Renal cortical epithelial cell (primary cell): ENCODE measurements at regions not wholly inside any gene's neighbourhood (a gene's known extent, or its start where the extent isn't known, plus 50 kb on each side); places are given as distances from the start of the nearest gene placed in this dataset.
A peak's percentile ranks its signal among the peaks of the same experiment; 100 is the strongest.

ENCODE experiments used
- DNase-seq: peaks from one replicate; pipeline ENCODE4 v3.0.0-alpha.2; 2011; ENCODE audit warnings: low read depth

DNA sequence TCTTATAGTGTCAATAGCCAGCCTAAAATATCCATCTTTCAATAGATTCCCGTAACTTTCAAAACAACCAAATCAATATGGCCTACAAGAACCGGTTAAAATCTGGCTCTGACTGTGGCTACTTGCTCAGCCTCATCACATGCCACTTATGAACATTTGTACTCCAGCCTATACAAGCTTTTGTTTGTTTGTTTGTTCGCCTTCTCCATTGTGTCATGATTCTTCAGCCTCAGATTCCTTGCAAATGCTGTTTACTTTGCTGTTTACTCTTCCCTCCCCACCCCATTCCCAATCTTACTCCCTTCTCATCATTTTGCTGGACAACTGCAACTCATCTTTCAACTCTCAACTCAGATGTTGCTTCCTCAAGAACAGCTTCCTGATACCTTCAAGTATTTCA lies 161.2 kb downstream of the CAPZA3 start:
- DNase-seq = no peak

DNA sequence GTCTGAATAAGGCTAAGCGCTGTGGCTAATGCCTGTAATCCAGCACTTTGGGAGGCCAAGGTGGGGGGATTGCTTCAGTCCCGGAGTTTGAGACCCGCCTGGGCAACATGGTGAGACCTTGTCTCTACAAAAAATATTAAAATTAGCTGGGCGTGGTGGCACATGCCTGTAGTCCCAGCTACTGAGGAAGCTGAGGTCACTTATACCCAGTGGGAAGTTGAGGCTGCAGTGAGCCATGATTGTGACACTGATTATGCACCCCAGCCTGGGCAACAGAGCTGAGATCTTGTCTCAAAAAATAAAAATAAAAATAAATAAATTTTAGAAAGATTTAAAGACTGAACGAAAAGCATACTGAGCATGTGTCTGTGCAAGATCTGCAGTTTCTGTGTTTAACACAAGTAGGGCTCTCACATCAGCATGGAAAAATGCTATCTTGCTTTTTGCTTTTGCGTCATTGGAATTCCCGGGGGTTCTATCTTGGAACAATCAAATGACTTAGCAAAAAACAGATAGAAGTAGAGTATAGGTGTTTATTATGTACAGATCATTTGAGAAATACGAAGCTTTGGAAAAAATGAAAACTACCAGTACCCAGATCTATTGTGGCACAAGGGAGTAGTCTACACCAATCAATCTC lies 161.9 kb downstream of the CAPZA3 start:
- no peak for DNase-seq

GRCh38 chr12:18905134-18905533 lies 167.2 kb downstream of the CAPZA3 start:
- DNase-seq = peak; percentile 41

GRCh38 chr12:18906395-18906794 lies 168.5 kb downstream of the CAPZA3 start:
- DNase-seq = no peak

GRCh38 chr12:18907127-18907526 lies 169.2 kb downstream of the CAPZA3 start:
- DNase-seq = no peak

GRCh38 chr12:18907728-18908127 lies 169.8 kb downstream of the CAPZA3 start:
- no peak for DNase-seq

GRCh38 chr12:18908191-18908590 lies 170.3 kb downstream of the CAPZA3 start:
- DNase-seq = no peak

DNA sequence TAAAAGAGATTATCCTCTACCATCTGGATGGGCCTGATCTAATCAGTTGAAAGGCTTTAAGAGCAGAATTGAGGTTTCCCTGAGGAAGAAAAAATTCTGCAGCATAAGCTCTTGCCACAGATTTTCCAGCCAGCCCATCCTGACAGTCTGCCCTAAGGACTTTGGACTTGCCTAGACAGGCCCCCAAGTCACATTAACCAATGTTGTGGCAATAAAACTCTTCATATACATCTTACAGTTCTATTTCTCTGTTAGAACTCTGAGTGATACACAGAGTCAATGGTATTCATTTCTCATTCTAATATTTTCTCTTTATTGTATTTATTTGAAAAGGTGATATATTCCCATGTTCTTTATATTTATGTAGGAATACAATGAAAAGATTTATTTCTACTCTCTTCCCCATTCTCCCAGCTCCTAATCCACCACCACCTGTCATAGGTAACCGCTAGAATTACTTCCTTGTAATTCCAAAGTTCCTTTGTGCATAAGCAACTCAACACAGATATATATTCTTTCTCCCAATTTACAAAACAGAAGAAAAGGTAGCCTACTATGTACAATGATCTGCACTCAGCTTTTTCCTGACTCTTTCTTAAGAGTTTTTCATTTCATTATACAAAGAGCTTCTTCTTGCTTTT lies 182.1 kb downstream of the CAPZA3 start:
- no peak for DNase-seq

GRCh38 chr12:18922851-18923250 lies 184.9 kb downstream of the CAPZA3 start:
- DNase-seq = no peak

- no peak for DNase-seq
Observed at GRCh38 chr12:18923721-18924120, 185.8 kb downstream of the CAPZA3 start.

GRCh38 chr12:18926188-18926587 lies 188.3 kb downstream of the CAPZA3 start:
- no peak for DNase-seq

GRCh38 chr12:18932211-18932610 lies 194.3 kb downstream of the CAPZA3 start:
- DNase-seq = no peak

DNA sequence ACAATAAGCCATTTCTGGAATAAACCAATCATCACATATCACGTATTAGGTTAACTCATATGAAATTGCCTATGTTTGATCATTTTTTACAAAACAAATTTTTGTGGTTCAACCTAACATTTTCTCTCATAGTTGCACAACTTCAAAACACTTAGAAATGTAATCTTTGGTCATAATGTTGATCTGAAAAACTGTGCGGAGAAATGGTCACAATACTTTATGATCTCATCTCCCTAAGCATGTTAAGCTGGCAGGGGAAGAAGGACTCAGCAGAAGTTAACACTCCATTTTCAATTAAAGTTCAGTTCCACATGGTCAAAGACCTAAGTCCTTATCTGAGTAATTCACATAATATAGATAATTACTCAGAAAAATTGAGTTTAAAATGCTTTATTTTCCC lies 194.8 kb downstream of the CAPZA3 start:
- DNase-seq = no peak

GRCh38 chr12:18935371-18935965 lies 194.1 kb upstream of the PLEKHA5 start:
- DNase-seq = no peak

- no peak for DNase-seq
Observed at GRCh38 chr12:18939051-18939450, 190.5 kb upstream of the PLEKHA5 start.

DNA sequence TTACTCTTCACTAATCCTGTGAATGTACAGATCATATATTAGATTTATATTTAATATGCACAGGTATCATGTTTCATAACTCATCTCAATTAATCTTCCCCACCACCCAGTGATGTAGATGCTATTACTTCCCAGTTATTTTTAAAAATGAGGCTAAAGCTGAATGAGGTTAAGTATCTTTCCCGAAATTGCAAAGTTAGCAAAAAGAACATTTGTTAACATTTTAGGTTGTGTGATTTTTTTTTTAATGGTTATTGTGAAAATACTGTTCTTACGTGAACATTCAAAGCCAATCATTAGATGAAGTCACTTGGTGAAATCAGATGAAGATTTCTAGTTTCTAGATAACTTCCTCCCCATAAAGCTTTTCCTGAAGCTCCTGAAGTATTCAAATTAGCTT lies 186.9 kb upstream of the PLEKHA5 start:
- DNase-seq = no peak

- DNase-seq = no peak
Observed at GRCh38 chr12:18943200-18943599, 186.3 kb upstream of the PLEKHA5 start.

GRCh38 chr12:18946106-18946505 lies 183.4 kb upstream of the PLEKHA5 start:
- no peak for DNase-seq

- DNase-seq = no peak
Observed at GRCh38 chr12:18951218-18951617, 178.3 kb upstream of the PLEKHA5 start.

DNA sequence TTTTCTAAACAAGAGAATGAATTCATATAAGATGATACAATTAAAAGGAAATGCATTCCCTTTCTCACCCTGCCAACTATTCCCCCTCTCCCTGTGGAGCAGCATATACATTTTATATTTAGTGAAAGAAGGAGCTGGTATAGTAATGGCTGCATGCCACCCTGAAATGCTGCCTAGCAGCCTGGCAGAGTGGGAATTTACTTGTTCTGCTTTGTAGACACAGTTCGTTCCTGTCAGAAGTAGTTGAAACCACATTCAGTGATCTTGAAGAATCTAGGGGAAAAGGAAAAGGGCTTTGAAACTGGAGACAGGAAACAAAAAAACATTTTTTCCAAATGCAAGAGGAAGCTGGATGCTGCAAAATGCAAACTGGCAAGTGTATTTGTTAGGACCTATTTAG lies 176.0 kb upstream of the PLEKHA5 start:
- no peak for DNase-seq

DNA sequence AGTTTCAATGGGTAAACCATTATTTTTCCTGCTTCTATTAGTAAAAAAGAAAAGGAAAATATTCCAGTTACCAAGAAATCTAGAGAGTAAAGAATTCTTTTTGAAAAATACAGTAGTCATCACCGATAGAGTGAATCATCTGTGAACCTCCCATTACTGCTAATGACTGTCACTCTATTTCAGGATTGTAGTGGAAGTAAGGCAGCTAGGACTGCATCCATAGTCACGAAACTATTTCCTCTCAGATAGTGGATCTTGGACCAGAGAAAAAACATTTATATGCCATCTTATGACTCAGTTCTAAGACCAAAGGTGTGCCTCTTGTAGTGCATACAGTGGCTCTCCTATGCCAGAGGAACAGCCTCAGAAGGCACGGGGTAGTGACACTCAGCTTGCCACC lies 173.9 kb upstream of the PLEKHA5 start:
- DNase-seq = no peak

DNA sequence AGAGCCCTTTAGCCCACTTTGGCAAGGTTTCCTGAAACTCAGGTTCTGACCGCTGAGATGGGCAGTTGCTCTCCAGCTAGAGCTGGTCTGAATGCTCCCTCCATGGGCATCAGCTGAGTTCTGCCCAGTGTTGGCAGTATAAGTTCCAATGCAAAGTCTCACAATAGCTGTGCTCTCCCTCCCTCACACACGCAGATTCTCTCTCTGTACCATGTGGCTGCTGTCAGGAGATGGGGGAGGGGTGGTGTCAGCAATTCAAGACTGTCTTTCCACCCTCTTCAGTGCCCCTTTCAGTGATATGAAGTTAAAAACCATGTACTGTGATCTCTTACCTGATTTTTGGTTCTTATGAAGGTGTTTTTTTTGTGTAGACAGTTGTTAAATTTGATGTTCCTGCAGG lies 164.3 kb upstream of the PLEKHA5 start:
- DNase-seq = no peak

- DNase-seq = no peak
Observed at GRCh38 chr12:18966954-18967353, 162.6 kb upstream of the PLEKHA5 start.

GRCh38 chr12:18967814-18968213 lies 161.7 kb upstream of the PLEKHA5 start:
- DNase-seq = peak; percentile 15
